Upper lobe of right lung (tissue), 1 donor: ENCODE measurements at regions not wholly inside any gene's neighbourhood (a gene's known extent, or its start where the extent isn't known, plus 50 kb on each side); places are given as distances from the start of the nearest gene placed in this dataset.

Experiments
- ATAC-seq: fragments of 200-7000 bp; cut with Tn5 transposase; one replicate; pipeline ENCODE4 v1.9.1; 2020; ENCODE audit warnings: mild to moderate bottlenecking, moderate library complexity
- DNase-seq: peaks from one replicate; pipeline ENCODE4 v3.0.0-alpha.2; 2020
- H3K27ac ChIP-seq: fragments of 200-600 bp; one replicate; pipeline ENCODE4 v1.8.0; 2022
- H3K27me3 ChIP-seq: fragments of 200-600 bp; one replicate; pipeline ENCODE4 v1.8.0; 2022; ENCODE audit warnings: mild to moderate bottlenecking
- H3K36me3 ChIP-seq: fragments of 200-600 bp; one replicate; pipeline ENCODE4 v1.8.0; 2022
- H3K4me1 ChIP-seq: fragments of 200-600 bp; one replicate; pipeline ENCODE4 v1.8.0; 2022
- H3K4me3 ChIP-seq: fragments of 200-600 bp; one replicate; pipeline ENCODE4 v1.8.0; 2022; ENCODE audit warnings: mild to moderate bottlenecking
- H3K9me3 ChIP-seq: fragments of 200-600 bp; one replicate; pipeline ENCODE4 v1.8.0; 2022
- CTCF ChIP-seq: fragments of 200-600 bp; IDR thresholded peaks from one replicate; pipeline ENCODE4 v1.8.0; 2022; ENCODE audit warnings: antibody characterized with exemption
- intact Hi-C: fragments of 100-400 bp; cut with DNase I; formaldehyde crosslinking; loops from one replicate; pipeline ENCODE4 v1.11.0; 2022
- donor health status: DM: no; HTN: yes; CAD: no; lungs with severe emphysema.

GRCh38 chr2:76556018-76556417 is 845.3 kb upstream of the GCFC2 start:
- Histone ChIP-seq H3K27me3 (no peaks in the 10 kb centered on the region), H3K4me1 (no peaks in the 10 kb centered on the region), H3K36me3 (no peaks in the 10 kb centered on the region), H3K9me3 (no peaks in the 10 kb centered on the region), H3K27ac (no peak overlapping the region), H3K4me3 (no peak overlapping the region)
- ATAC-seq = no peak
- DNase-seq = no peak
- intact Hi-C loops = no loop called here
- TF ChIP-seq CTCF = no peak

GRCh38 chr2:76546207-76546606 is 835.5 kb upstream of the GCFC2 start:
- intact Hi-C loops = no loop called here
- TF ChIP-seq CTCF = no peak
- no peaks in the 10 kb centered on the region for H3K9me3 ChIP-seq
- no peak overlapping the region for H3K27ac ChIP-seq
- no peaks in the 10 kb centered on the region for H3K36me3 ChIP-seq
- no peaks in the 10 kb centered on the region for H3K27me3 ChIP-seq
- DNase-seq (no peak), ATAC-seq (no peak)
- H3K4me1 ChIP-seq = no peaks in the 10 kb centered on the region
- no peak overlapping the region for H3K4me3 ChIP-seq

GRCh38 chr2:76544901-76545300 is 834.2 kb upstream of the GCFC2 start:
- no peak for TF ChIP-seq CTCF
- Histone ChIP-seq H3K4me3 (no peak overlapping the region), H3K9me3 (no peaks in the 10 kb centered on the region), H3K27ac (no peak overlapping the region), H3K4me1 (no peaks in the 10 kb centered on the region), H3K27me3 (no peaks in the 10 kb centered on the region), H3K36me3 (no peaks in the 10 kb centered on the region)
- intact Hi-C loops = no loop called here
- ATAC-seq = no peak
- DNase-seq = no peak

GRCh38 chr2:76517574-76517909 is 806.8 kb upstream of the GCFC2 start:
- DNase-seq (no peak), ATAC-seq (no peak)
- H3K27ac ChIP-seq = no peak overlapping the region
- intact Hi-C loops = no loop called here
- no peaks in the 10 kb centered on the region for H3K36me3 ChIP-seq
- no peaks in the 10 kb centered on the region for H3K4me1 ChIP-seq
- H3K27me3 ChIP-seq = no peaks in the 10 kb centered on the region
- H3K9me3 ChIP-seq = no peaks in the 10 kb centered on the region
- no peak overlapping the region for H3K4me3 ChIP-seq
- no peak for TF ChIP-seq CTCF

GRCh38 chr2:76516861-76517573 is 806.3 kb upstream of the GCFC2 start:
- Histone ChIP-seq H3K36me3 (no peaks in the 10 kb centered on the region), H3K27me3 (no peaks in the 10 kb centered on the region), H3K4me1 (no peaks in the 10 kb centered on the region), H3K4me3 (no peak overlapping the region), H3K9me3 (no peaks in the 10 kb centered on the region), H3K27ac (no peak overlapping the region)
- intact Hi-C loops = no loop called here
- TF ChIP-seq CTCF = no peak
- DNase-seq (no peak), ATAC-seq (no peak)
